ENCODE measurements at regions not wholly inside any gene's neighbourhood (a gene's known extent, or its start where the extent isn't known, plus 50 kb on each side); places are given as distances from the start of the nearest gene placed in this dataset.

DNA sequence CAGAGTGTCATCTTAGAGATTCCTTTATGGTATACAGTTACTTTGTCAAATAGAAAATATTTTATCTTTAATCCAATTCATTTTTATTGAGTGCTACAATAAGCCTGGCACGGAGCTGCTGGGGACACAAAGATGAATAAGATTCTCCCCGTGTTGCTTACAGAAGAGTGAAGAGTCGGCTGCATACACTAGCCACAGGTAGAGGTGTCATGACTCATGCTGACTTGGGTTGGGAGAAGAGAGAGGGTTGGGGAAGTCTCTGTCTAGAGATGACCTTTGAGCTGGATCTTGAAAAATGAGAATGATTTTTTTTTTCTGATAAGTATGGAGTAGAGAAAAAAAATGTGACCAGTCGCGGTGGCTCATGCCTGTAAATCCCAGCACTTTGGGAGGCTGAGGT is 289.9 kb upstream of the CELF2 start:
- no peak for FAIRE-seq
- H3K27ac ChIP-seq (ENCODE audit: low read depth in 2 of 2, low read length in 2 of 2) = no peak overlapping the region
- no peak overlapping the region for H3K4me3 ChIP-seq (ENCODE audit: low read length in 3 of 3)
- intact Hi-C loops (cut with DNase I) = no loop called here
- no peaks in the 10 kb centered on the region for H3K4me1 ChIP-seq (ENCODE audit: control insufficient read depth in 2 of 3, insufficient read depth in 2 of 3, low read depth in 1 of 3, low read length in 3 of 3)
- H3K36me3 ChIP-seq (ENCODE audit: control insufficient read depth in 2 of 3, insufficient read depth in 3 of 3, low read length in 3 of 3) = no peaks in the 10 kb centered on the region
- H3K9me3 ChIP-seq (ENCODE audit: control insufficient read depth in 2 of 3, insufficient read depth in 1 of 3, low read length in 3 of 3) = no peaks in the 10 kb centered on the region
- H3K9ac ChIP-seq (ENCODE audit: low read length in 3 of 3) = no peak overlapping the region
- no peaks in the 10 kb centered on the region for H3K27me3 ChIP-seq (ENCODE audit: control insufficient read depth, insufficient read depth, low read length)
- DNase-seq = no peak
- TF ChIP-seq, protein P1, sequence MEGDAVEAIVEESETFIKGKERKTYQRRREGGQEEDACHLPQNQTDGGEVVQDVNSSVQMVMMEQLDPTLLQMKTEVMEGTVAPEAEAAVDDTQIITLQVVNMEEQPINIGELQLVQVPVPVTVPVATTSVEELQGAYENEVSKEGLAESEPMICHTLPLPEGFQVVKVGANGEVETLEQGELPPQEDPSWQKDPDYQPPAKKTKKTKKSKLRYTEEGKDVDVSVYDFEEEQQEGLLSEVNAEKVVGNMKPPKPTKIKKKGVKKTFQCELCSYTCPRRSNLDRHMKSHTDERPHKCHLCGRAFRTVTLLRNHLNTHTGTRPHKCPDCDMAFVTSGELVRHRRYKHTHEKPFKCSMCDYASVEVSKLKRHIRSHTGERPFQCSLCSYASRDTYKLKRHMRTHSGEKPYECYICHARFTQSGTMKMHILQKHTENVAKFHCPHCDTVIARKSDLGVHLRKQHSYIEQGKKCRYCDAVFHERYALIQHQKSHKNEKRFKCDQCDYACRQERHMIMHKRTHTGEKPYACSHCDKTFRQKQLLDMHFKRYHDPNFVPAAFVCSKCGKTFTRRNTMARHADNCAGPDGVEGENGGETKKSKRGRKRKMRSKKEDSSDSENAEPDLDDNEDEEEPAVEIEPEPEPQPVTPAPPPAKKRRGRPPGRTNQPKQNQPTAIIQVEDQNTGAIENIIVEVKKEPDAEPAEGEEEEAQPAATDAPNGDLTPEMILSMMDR (IDR thresholded peaks at IDR 0.05; ENCODE audit: borderline replicate concordance, extremely low read depth, insufficient read depth) = no peak

GRCh38 chr10:10730471-10731043 is 287.1 kb upstream of the CELF2 start:
- H3K36me3 ChIP-seq (ENCODE audit: control insufficient read depth in 2 of 3, insufficient read depth in 3 of 3, low read length in 3 of 3) = no peaks in the 10 kb centered on the region
- no peaks in the 10 kb centered on the region for H3K4me1 ChIP-seq (ENCODE audit: control insufficient read depth in 2 of 3, insufficient read depth in 2 of 3, low read depth in 1 of 3, low read length in 3 of 3)
- H3K9ac ChIP-seq (ENCODE audit: low read length in 3 of 3) = no peak overlapping the region
- no peak overlapping the region for H3K4me3 ChIP-seq (ENCODE audit: low read length in 3 of 3)
- intact Hi-C loops (cut with DNase I) = no loop called here
- no peaks in the 10 kb centered on the region for H3K9me3 ChIP-seq (ENCODE audit: control insufficient read depth in 2 of 3, insufficient read depth in 1 of 3, low read length in 3 of 3)
- DNase-seq (no peak), FAIRE-seq (no peak)
- no peaks in the 10 kb centered on the region for H3K27me3 ChIP-seq (ENCODE audit: control insufficient read depth, insufficient read depth, low read length)
- TF ChIP-seq, protein P1 (IDR thresholded peaks at IDR 0.05; ENCODE audit: borderline replicate concordance, extremely low read depth, insufficient read depth) = no peak
- no peak overlapping the region for H3K27ac ChIP-seq (ENCODE audit: low read depth in 2 of 2, low read length in 2 of 2)

GRCh38 chr10:10731366-10731765 is 286.3 kb upstream of the CELF2 start:
- Histone ChIP-seq H3K9ac (ENCODE audit: low read length in 3 of 3) (no peak overlapping the region), H3K27me3 (ENCODE audit: control insufficient read depth, insufficient read depth, low read length) (no peaks in the 10 kb centered on the region), H3K4me3 (ENCODE audit: low read length in 3 of 3) (no peak overlapping the region), H3K36me3 (ENCODE audit: control insufficient read depth in 2 of 3, insufficient read depth in 3 of 3, low read length in 3 of 3) (no peaks in the 10 kb centered on the region), H3K4me1 (ENCODE audit: control insufficient read depth in 2 of 3, insufficient read depth in 2 of 3, low read depth in 1 of 3, low read length in 3 of 3) (no peaks in the 10 kb centered on the region), H3K27ac (ENCODE audit: low read depth in 2 of 2, low read length in 2 of 2) (no peak overlapping the region), H3K9me3 (ENCODE audit: control insufficient read depth in 2 of 3, insufficient read depth in 1 of 3, low read length in 3 of 3) (no peaks in the 10 kb centered on the region)
- intact Hi-C loops (cut with DNase I) = no loop called here
- DNase-seq (no peak), FAIRE-seq (no peak)
- TF ChIP-seq, protein P1 (IDR thresholded peaks at IDR 0.05; ENCODE audit: borderline replicate concordance, extremely low read depth, insufficient read depth) = no peak

Measured in kidney (tissue), 13 donors.